ENCODE measurements at regions not wholly inside any gene's neighbourhood (a gene's known extent, or its start where the extent isn't known, plus 50 kb on each side); places are given as distances from the start of the nearest gene placed in this dataset.

DNA sequence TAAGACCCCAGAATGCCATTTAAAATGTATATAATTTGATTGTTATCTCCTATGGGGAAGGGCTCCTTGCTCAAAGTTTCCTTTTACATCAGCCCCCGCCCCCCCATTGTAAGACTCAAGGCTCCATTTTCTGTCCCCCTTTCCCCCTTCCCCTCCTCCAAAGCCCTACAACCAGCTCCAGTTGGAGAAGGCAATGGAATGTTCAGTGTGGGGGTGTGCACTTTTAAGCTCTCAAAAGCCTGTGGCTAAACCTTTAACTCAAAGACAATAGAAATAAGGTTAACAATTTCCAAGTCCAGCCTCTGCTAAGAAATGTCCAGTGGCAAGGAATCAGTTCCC is 114.7 kb downstream of the NOG start:
- no peak for ATAC-seq (ENCODE audit: low FRiP score)
- no peak for DNase-seq (ENCODE audit: low spot score)
- TF ChIP-seq, protein P1, sequence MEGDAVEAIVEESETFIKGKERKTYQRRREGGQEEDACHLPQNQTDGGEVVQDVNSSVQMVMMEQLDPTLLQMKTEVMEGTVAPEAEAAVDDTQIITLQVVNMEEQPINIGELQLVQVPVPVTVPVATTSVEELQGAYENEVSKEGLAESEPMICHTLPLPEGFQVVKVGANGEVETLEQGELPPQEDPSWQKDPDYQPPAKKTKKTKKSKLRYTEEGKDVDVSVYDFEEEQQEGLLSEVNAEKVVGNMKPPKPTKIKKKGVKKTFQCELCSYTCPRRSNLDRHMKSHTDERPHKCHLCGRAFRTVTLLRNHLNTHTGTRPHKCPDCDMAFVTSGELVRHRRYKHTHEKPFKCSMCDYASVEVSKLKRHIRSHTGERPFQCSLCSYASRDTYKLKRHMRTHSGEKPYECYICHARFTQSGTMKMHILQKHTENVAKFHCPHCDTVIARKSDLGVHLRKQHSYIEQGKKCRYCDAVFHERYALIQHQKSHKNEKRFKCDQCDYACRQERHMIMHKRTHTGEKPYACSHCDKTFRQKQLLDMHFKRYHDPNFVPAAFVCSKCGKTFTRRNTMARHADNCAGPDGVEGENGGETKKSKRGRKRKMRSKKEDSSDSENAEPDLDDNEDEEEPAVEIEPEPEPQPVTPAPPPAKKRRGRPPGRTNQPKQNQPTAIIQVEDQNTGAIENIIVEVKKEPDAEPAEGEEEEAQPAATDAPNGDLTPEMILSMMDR (IDR thresholded peaks at IDR 0.05) = no peak

DNA sequence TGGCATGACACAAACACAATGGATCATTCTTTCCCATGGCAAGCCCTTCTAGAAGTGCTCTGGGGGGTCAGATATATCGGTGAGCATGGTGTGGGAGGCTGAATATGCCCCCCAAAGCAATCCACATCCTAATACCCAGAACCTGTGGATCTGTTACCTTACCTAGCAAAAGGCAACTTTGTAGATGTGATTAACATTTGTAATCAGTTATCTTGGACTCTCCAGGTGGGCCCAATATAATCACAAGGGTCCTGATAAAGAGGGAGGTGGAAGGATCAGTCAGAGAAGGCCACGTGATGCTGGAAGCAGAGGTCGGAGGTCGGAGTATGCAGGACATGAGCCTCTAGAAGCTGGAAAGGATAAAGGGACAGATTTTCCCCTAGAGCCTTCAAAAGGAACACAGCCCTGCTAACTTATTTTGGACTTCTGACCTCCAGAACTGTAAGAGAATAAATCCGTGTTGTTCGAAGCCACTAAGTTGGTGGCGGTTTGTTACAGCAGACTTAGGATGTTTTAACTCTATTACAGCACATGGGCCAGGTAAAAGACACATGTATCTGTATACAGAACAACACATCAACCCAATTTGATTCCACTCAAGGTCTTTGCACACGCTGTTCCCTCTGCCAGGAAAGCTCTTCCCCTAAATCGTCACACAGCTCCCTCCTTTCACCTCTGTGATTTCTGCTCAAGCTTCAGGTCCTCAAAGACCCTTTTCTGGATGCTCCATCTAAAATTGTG is 115.3 kb downstream of the NOG start:
- DNase-seq (ENCODE audit: low spot score) (no peak), ATAC-seq (ENCODE audit: low FRiP score) (no peak)
- TF ChIP-seq, protein P1 (IDR thresholded peaks at IDR 0.05) = no peak

DNA sequence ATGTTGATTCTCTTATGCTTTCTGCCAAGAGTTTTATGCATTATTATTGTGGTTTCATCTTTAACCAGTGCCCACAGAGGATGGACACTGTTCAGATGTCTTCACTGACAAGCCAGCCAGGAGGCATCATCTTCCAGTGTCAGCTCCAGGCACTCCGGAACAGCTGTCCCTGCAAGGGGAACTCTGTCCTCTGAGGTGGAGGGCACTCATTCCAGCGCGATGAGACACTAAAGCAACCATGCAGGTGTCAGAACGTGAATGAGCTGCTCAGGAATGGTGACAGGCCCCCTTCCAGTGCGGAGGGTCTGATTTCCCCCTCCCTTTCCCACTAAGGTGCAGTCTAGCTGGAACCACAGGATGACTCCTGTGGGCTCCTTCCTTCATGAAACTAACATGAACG is 117.5 kb downstream of the NOG start:
- ATAC-seq (ENCODE audit: low FRiP score) (no peak), DNase-seq (ENCODE audit: low spot score) (no peak)
- TF ChIP-seq, protein P1 (IDR thresholded peaks at IDR 0.05) = no peak

DNA sequence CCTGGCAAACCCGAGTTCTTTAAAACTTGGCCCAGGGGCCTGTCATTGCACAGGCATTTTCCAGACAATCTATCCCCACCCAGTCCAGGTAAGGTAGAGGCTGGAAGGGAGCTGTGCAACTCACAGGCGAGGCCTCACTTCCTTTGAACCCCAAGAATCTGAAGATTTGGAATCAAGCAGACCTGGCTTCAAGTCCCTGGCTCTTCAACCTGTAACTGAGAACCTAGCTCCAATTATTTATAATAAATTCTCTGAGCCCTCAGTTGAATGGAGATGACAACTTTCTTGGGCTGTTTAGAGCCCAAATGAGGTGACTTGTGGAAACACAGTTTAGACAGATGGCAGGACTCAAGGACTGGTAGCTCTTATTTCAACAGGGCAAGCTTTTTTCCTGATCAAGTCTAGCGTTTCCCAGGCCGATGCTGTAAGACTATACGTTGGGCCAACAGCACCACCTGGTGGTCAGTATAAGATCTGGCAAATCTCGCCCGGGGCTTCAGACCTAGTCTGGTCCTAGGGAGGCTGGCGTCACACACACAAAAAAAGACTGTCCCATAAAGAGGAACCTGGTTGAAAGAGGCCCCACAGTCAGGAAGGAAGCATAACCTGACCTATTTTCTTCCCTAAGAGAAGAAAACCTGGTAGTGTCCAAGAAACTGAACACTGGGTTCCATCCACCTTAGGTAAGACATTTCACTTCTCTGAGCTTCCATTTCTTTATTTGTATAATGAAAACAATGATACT is 117.9 kb downstream of the C17orf67 start:
- ATAC-seq (ENCODE audit: low FRiP score) = peak; percentile 73
- DNase-seq (ENCODE audit: low spot score) = peak; percentile 71
- TF ChIP-seq, protein P1 (IDR thresholded peaks at IDR 0.05) = peak in 2 of 3 donors; percentile 30 to 39

DNA sequence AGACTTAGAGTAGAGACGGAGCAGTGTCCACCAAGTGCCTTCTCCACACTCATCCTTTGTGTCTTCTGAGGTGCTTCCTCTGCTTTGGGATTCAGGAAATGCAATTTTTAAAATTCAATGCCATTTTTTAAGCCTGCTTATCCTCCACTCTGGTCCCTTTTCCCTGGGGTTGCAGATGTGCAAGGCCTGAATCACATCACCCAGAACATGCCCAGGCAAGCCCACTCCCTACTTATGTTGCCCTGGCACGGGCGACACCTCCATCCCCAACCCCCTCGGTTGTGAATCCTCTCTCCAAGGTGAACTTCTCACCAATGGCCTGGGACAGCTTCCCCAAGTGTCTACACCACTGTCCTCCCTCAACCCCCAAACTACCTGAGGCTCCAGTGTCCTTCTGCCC is 116.2 kb downstream of the C17orf67 start:
- ATAC-seq (ENCODE audit: low FRiP score) (no peak), DNase-seq (ENCODE audit: low spot score) (no peak)
- TF ChIP-seq, protein P1 (IDR thresholded peaks at IDR 0.05) = no peak

DNA sequence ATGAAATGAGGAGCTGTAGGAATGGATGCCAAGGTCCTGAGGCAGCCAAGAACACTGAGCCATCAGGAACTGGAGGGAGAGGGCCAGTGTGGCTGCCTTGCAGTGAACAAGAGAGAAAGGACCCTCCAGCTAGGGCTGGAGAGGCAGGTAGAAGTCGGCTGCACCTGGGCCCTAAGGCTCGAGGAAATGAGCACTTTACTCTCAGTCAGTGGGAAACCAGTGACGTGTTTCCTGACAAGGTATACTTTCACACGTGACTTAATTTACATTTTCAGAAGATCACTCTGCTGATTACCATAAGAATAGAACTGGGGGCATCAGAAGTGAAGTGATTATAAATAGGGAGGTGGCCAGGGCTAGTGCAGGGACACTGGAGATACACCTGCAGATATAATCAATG is 115.2 kb downstream of the C17orf67 start:
- DNase-seq (ENCODE audit: low spot score) (no peak), ATAC-seq (ENCODE audit: low FRiP score) (no peak)
- TF ChIP-seq, protein P1 (IDR thresholded peaks at IDR 0.05) = no peak

DNA sequence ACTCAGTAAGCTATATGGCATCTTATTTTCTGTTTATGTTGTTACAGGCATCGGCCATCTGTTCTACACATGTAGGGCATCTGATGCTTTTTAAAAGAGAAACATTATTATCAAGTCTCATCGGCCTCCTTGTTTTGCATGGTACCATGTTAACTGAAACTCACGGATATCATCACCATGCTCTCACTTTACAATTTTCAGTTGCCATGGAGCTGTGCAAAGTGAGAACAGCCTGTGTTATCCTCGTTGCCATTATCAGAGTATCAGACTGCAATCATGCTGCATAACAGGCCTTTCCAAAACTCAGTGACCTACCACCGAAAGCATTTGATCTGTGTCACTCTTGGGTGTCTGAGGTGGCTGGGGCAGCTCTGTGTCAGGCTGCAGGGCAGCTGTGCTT is 110.3 kb downstream of the C17orf67 start:
- ATAC-seq (ENCODE audit: low FRiP score) (no peak), DNase-seq (ENCODE audit: low spot score) (no peak)
- TF ChIP-seq, protein P1 (IDR thresholded peaks at IDR 0.05) = no peak
